ENCODE measurements at regions not wholly inside any gene's neighbourhood (a gene's known extent, or its start where the extent isn't known, plus 50 kb on each side); places are given as distances from the start of the nearest gene placed in this dataset.
"Not testable (repeated sequence)": the region's sequence is repeated elsewhere in the genome, so short reads cannot be mapped to it uniquely, and the experiment has no call there.

- H3K27me3 ChIP-seq; H3K4me3 ChIP-seq (replicated peaks in 1 of 3); intact Hi-C loops (cut with DNase I); H3K4me1 ChIP-seq; H3K27ac ChIP-seq; H3K9me3 ChIP-seq; DNase-seq; H3K36me3 ChIP-seq: not testable (repeated sequence)
- WGBS, 2 donors = 96 to 97% methylated on average over 5 of the region's 5 CpGs
These were observed 56.7 kb downstream of the PALS2 start for GRCh38 chr7:24629958-24630357.

GRCh38 chr7:24630596-24630995 lies 57.3 kb downstream of the PALS2 start:
- WGBS, 2 donors = 81 to 90% methylated on average over 2 of the region's 2 CpGs

GRCh38 chr7:24637021-24637420 lies 63.8 kb downstream of the PALS2 start:
- DNase-seq = no peak
- H3K27me3 ChIP-seq = no peaks in the 10 kb centered on the region
- intact Hi-C loops (cut with DNase I) = no loop called here

More at GRCh38 chr7:24630596-24630995, 57.3 kb downstream of the PALS2 start:
- intact Hi-C loops (cut with DNase I) = no loop called here
- H3K4me3 ChIP-seq (replicated peaks in 1 of 3) = no peak overlapping the region
- H3K27ac ChIP-seq = no peak overlapping the region
- no peaks in the 10 kb centered on the region for H3K4me1 ChIP-seq
- no peak for DNase-seq
- H3K27me3 ChIP-seq = no peaks in the 10 kb centered on the region
- no peak for TF ChIP-seq CTCF (IDR thresholded peaks at IDR 0.05)
- TF ChIP-seq POLR2A (IDR thresholded peaks at IDR 0.05) = no peak
- no peaks in the 10 kb centered on the region for H3K36me3 ChIP-seq
- H3K9me3 ChIP-seq = no peaks in the 10 kb centered on the region

GRCh38 chr7:24637706-24638105 lies 64.5 kb downstream of the PALS2 start:
- peaks cover 0 to 3% of the 10 kb centered on the region in 2 donors for H3K4me1 ChIP-seq
- no peak for DNase-seq
- intact Hi-C loops (cut with DNase I) = no loop called here
- no peaks in the 10 kb centered on the region for H3K27me3 ChIP-seq
- H3K27ac ChIP-seq = peak overlapping the region in 1 of 3 donors; percentile 0
- TF ChIP-seq CTCF (IDR thresholded peaks at IDR 0.05) (no peak), POLR2A (IDR thresholded peaks at IDR 0.05) (no peak)
- no peaks in the 10 kb centered on the region for H3K36me3 ChIP-seq
- H3K9me3 ChIP-seq = no peaks in the 10 kb centered on the region
- no peak overlapping the region for H3K4me3 ChIP-seq (replicated peaks in 1 of 3)

More at GRCh38 chr7:24637021-24637420, 63.8 kb downstream of the PALS2 start:
- no peak for TF ChIP-seq POLR2A (IDR thresholded peaks at IDR 0.05)
- TF ChIP-seq CTCF (IDR thresholded peaks at IDR 0.05) = no peak
- Histone ChIP-seq H3K36me3 (no peaks in the 10 kb centered on the region), H3K9me3 (no peaks in the 10 kb centered on the region), H3K27ac (no peak overlapping the region), H3K4me1 (peaks cover 0 to 3% of the 10 kb centered on the region in 2 donors), H3K4me3 (replicated peaks in 1 of 3) (no peak overlapping the region)
- WGBS, 2 donors = 91 to 97% methylated on average over 1 of the region's 1 CpG

GRCh38 chr7:24644567-24644966 lies 71.3 kb downstream of the PALS2 start:
- DNase-seq; H3K27ac ChIP-seq; H3K4me1 ChIP-seq; H3K9me3 ChIP-seq; H3K4me3 ChIP-seq (replicated peaks in 1 of 3); intact Hi-C loops (cut with DNase I); H3K27me3 ChIP-seq; H3K36me3 ChIP-seq: not testable (repeated sequence)
- WGBS, 2 donors = 97 to 98% methylated on average over 3 of the region's 3 CpGs
